OCI-LY1 (cell line): ENCODE measurements at regions not wholly inside any gene's neighbourhood (a gene's known extent, or its start where the extent isn't known, plus 50 kb on each side); places are given as distances from the start of the nearest gene placed in this dataset.
"Not testable (repeated sequence)": the region's sequence is repeated elsewhere in the genome, so short reads cannot be mapped to it uniquely, and the experiment has no call there.

Experiments
- H2AFZ ChIP-seq: fragments of 200-600 bp; sonication (generic), shearing (Covaris generic); 2 replicates; pipeline ENCODE4 v1.6.0; 2014; ENCODE audit warnings: antibody characterized with exemption, mild to moderate bottlenecking, low read length
- H3F3A ChIP-seq: fragments of 200-600 bp; sonication (generic), shearing (Covaris generic); 2 replicates; pipeline ENCODE4 v1.6.0; 2014; ENCODE audit warnings: mild to moderate bottlenecking, antibody characterized with exemption, low read length, moderate library complexity; ENCODE audit not compliant: insufficient read depth
- H3K27ac ChIP-seq: fragments of 200-600 bp; sonication (generic); 2 replicates; pipeline ENCODE4 v1.5.1; 2014; ENCODE audit warnings: low read length, mixed run types, mild to moderate bottlenecking, low read depth; ENCODE audit not compliant: poor library complexity, severe bottlenecking
- H3K27me3 ChIP-seq: fragments of 200-600 bp; sonication (generic); 2 replicates; pipeline ENCODE4 v1.6.0; 2014; ENCODE audit warnings: antibody characterized with exemption, mild to moderate bottlenecking, low read length, moderate library complexity; ENCODE audit not compliant: insufficient read depth
- H3K36me3 ChIP-seq: fragments of 200-600 bp; sonication (generic); 2 replicates; pipeline ENCODE4 v1.6.1; 2014; ENCODE audit warnings: mild to moderate bottlenecking, antibody characterized with exemption, low read length, moderate library complexity, mixed read lengths; ENCODE audit not compliant: insufficient read depth
- H3K4me1 ChIP-seq: fragments of 200-600 bp; sonication (generic); 2 replicates; pipeline ENCODE4 v1.5.1; 2014; ENCODE audit warnings: mild to moderate bottlenecking, low read length, moderate library complexity; ENCODE audit not compliant: insufficient read depth, severe bottlenecking
- H3K4me2 ChIP-seq: fragments of 200-600 bp; sonication (generic), shearing (Covaris generic); 2 replicates; pipeline ENCODE4 v1.6.1; 2014; ENCODE audit warnings: low read length
- H3K4me3 ChIP-seq: fragments of 200-600 bp; sonication (generic); 2 replicates; pipeline ENCODE4 v1.5.1; 2014; ENCODE audit warnings: low read length, low read depth, mild to moderate bottlenecking, mixed read lengths; ENCODE audit not compliant: poor library complexity, severe bottlenecking
- H3K79me2 ChIP-seq: fragments of 200-600 bp; shearing (Covaris generic); 2 replicates; pipeline ENCODE4 v1.6.1; 2016; ENCODE audit warnings: mixed run types, low read length, mixed read lengths; ENCODE audit not compliant: insufficient read depth
- H3K9ac ChIP-seq: fragments of 200-600 bp; sonication (generic), shearing (Covaris generic); 2 replicates; pipeline ENCODE4 v1.6.1; 2014; ENCODE audit warnings: mild to moderate bottlenecking, low read length, mixed read lengths
- H3K9me2 ChIP-seq: fragments of 200-600 bp; sonication (generic), shearing (Covaris generic); 2 replicates; pipeline ENCODE4 v1.6.1; 2014; ENCODE audit warnings: low read depth, mild to moderate bottlenecking, low read length, mixed read lengths
- H3K9me3 ChIP-seq: fragments of 200-600 bp; shearing (Covaris generic); 2 replicates; pipeline ENCODE4 v1.6.1; 2014; ENCODE audit warnings: low read length, mixed read lengths
- H4K20me1 ChIP-seq: fragments of 200-600 bp; sonication (generic), shearing (Covaris generic); 2 replicates; pipeline ENCODE4 v1.6.0; 2016; ENCODE audit warnings: mild to moderate bottlenecking, low read length; ENCODE audit not compliant: insufficient read depth
- EZH2 ChIP-seq: fragments of 200-600 bp; sonication (generic), shearing (Covaris generic); IDR thresholded peaks from 2 replicates; pipeline ENCODE4 v1.8.0; 2017; ENCODE audit warnings: borderline replicate concordance, mixed run types, mild to moderate bottlenecking, antibody characterized with exemption, low read length, moderate library complexity, mixed read lengths
- TF ChIP-seq, protein P1 (sequence below): fragments of 200-600 bp; sonication (generic), shearing (Covaris generic); IDR thresholded peaks from 2 replicates; pipeline ENCODE4 v1.5.1; 2017; ENCODE audit warnings: mild to moderate bottlenecking, antibody characterized with exemption, low read length, moderate library complexity, mixed read lengths

DNA sequence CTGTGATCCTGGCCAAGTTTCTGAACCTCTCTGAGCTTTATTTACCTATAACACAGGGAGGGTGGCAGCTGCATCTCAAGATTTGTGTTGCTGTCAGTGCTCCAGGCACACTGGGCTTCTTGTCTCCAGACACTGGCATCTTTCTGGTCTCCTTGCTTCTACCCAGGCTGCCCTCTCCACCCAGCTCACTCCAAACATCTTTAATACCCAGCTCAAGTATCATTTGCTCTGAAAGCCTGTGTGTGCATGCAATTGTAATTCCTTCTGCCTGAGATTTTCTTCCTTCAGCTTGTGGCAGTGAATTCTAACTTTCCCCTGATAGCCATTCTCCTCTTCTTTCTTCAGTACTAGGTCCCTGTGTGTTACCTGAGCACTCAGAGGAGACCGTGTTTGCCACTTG is 50.7 kb upstream of the USP7 start:
- TF ChIP-seq, protein P1, sequence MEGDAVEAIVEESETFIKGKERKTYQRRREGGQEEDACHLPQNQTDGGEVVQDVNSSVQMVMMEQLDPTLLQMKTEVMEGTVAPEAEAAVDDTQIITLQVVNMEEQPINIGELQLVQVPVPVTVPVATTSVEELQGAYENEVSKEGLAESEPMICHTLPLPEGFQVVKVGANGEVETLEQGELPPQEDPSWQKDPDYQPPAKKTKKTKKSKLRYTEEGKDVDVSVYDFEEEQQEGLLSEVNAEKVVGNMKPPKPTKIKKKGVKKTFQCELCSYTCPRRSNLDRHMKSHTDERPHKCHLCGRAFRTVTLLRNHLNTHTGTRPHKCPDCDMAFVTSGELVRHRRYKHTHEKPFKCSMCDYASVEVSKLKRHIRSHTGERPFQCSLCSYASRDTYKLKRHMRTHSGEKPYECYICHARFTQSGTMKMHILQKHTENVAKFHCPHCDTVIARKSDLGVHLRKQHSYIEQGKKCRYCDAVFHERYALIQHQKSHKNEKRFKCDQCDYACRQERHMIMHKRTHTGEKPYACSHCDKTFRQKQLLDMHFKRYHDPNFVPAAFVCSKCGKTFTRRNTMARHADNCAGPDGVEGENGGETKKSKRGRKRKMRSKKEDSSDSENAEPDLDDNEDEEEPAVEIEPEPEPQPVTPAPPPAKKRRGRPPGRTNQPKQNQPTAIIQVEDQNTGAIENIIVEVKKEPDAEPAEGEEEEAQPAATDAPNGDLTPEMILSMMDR, result no peak
- TF ChIP-seq EZH2, result no peak

GRCh38 chr16:9015489-9015888 is 51.8 kb upstream of the USP7 start:
- Histone ChIP-seq H3K36me3 (no peaks in the 10 kb centered on the region; the same call in 1 of the 2 replicates), H2AFZ (no peak overlapping the region), H3K27me3 (no peaks in the 10 kb centered on the region), H3K4me1 (no peaks in the 10 kb centered on the region), H3K27ac (no peak overlapping the region), H4K20me1 (no peaks in the 10 kb centered on the region), H3F3A (no peaks in the 10 kb centered on the region), H3K4me2 (no peak overlapping the region), H3K9ac (no peak overlapping the region), H3K79me2 (no peaks in the 10 kb centered on the region), H3K4me3 (no peak overlapping the region), H3K9me3 (peaks cover 7% of the 10 kb centered on the region), H3K9me2 (no peaks in the 10 kb centered on the region)
- TF ChIP-seq, protein P1, result no peak
- TF ChIP-seq EZH2, result no peak

More for the DNA sequence above, 50.7 kb upstream of the USP7 start:
- Histone ChIP-seq H3K36me3 (no peaks in the 10 kb centered on the region; the same call in 1 of the 2 replicates), H3K27ac (no peak overlapping the region), H4K20me1 (no peaks in the 10 kb centered on the region), H3K9me3 (peaks cover 7% of the 10 kb centered on the region), H3K79me2 (no peaks in the 10 kb centered on the region), H3K4me1 (no peaks in the 10 kb centered on the region), H3F3A (no peaks in the 10 kb centered on the region), H3K4me2 (no peak overlapping the region), H3K4me3 (no peak overlapping the region), H3K9ac (no peak overlapping the region), H3K9me2 (no peaks in the 10 kb centered on the region), H2AFZ (no peak overlapping the region), H3K27me3 (no peaks in the 10 kb centered on the region)

- not testable (repeated sequence) for H3K4me1 ChIP-seq, H3K4me2 ChIP-seq, H3K36me3 ChIP-seq, H3K9me2 ChIP-seq, H3K4me3 ChIP-seq, H2AFZ ChIP-seq, H3K9me3 ChIP-seq, H3K27me3 ChIP-seq, H3K27ac ChIP-seq, H4K20me1 ChIP-seq, H3F3A ChIP-seq, H3K79me2 ChIP-seq, H3K9ac ChIP-seq
Measured at GRCh38 chr16:9016005-9016404, 52.3 kb upstream of the USP7 start.

DNA sequence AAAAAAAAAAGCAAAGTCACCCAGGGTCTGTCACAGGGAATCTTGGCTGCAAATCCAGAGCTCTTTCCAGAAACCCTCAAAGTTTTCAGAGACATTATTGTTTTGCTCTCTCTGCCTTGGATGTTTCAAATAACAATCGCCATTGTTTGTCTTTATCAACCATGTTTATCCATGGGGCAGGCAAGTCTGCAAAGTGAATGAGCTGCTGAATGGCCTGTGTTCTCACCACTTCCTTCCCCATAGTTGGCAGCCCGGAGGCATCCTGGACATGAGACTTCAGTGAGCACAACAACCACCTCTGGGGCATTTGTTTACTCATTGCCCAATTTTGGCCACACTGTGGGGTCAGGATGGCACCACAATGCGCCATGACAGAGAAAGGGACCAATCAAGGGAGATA is 53.1 kb upstream of the USP7 start:
- H3K27ac ChIP-seq, result no peak overlapping the region
- H3K4me1 ChIP-seq, result no peaks in the 10 kb centered on the region
- H3K9me3 ChIP-seq, result peaks cover 7% of the 10 kb centered on the region
- H3K9ac ChIP-seq, result no peak overlapping the region
- H3K27me3 ChIP-seq, result no peaks in the 10 kb centered on the region
- H3K4me3 ChIP-seq, result no peak overlapping the region
- no peaks in the 10 kb centered on the region; the same call in 1 of the 2 replicates for H3K36me3 ChIP-seq
- H3K4me2 ChIP-seq, result no peak overlapping the region
- H2AFZ ChIP-seq, result no peak overlapping the region
- H3K9me2 ChIP-seq, result no peaks in the 10 kb centered on the region
- H3K79me2 ChIP-seq, result no peaks in the 10 kb centered on the region
- H4K20me1 ChIP-seq, result no peaks in the 10 kb centered on the region
- TF ChIP-seq, protein P1, result no peak
- TF ChIP-seq EZH2, result no peak
- no peaks in the 10 kb centered on the region for H3F3A ChIP-seq
